HepG2 (cell line): ENCODE measurements at regions not wholly inside any gene's neighbourhood (a gene's known extent, or its start where the extent isn't known, plus 50 kb on each side); places are given as distances from the start of the nearest gene placed in this dataset.

Experiments used
- ATAC-seq: fragments of 200-7000 bp; cut with Tn5 transposase; 3 replicates; pipeline ENCODE4 v1.9.1; 2020; ENCODE audit warnings: mild to moderate bottlenecking, moderate library complexity
- BruUV-seq: library from RNA; stranded (reverse); fragments of 400-500 nt; replicated peaks from 2 replicates; lab custom pipeline; 2021; lab: Mats Ljungman, UMichigan
- CTCF ChIA-PET: fragments of 300-600 bp; formaldehyde crosslinking; extraction: SDS; loops from one replicate; lab custom pipeline; 2021; ENCODE audit warnings: low total read pairs, inconsistent platforms, low intra/inter-chr PET ratio; lab: Yijun Ruan, JAX
- POLR2A ChIA-PET: fragments of 350-600 bp; sonication (Branson Sonifier 250); formaldehyde crosslinking; loops from one replicate; lab custom pipeline; 2020; ENCODE audit warnings: antibody characterized with exemption, inconsistent platforms; lab: Yijun Ruan, JAX
- DNase-seq: peaks from one replicate; pipeline ENCODE4 v3.0.0-alpha.2; 2015; ENCODE audit warnings: low spot score
- FAIRE-seq: peaks from 3 replicates; lab custom pipeline; 2011; peaks lifted over from hg19 to GRCh38; lab: Jason Lieb, UNC
- H2AFZ ChIP-seq: one replicate; pipeline ENCODE4 v1.6.1; 2011; ENCODE audit warnings: low read length, inconsistent platforms
- H3K27ac ChIP-seq: fragments of 300-600 bp; 3 replicates; pipeline ENCODE4 v1.8.0; 2011; ENCODE audit warnings: mixed run types, mild to moderate bottlenecking, mixed read lengths, low read length, inconsistent platforms; ENCODE audit not compliant: insufficient read depth; ENCODE audit errors: extremely low read length
- H3K27me3 ChIP-seq, 2 experiments: fragments of 200-600 bp in 1 of 2; 2 replicates in 1 of 2; 3 replicates in 1 of 2; pipeline versions ENCODE4 v1.6.0 to v1.8.0; 2011; ENCODE audit warnings: low read length in 2 of 2, mild to moderate bottlenecking in 2 of 2, moderate library complexity in 2 of 2, inconsistent platforms in 1 of 2; ENCODE audit not compliant: insufficient read depth in 2 of 2, control insufficient read depth in 1 of 2
- H3K36me3 ChIP-seq, 2 experiments: fragments of 200-600 bp in 1 of 2; replicated peaks in 1 of 2; 2 replicates in 1 of 2; 3 replicates in 1 of 2; pipeline versions ENCODE4 v1.5.1 to v1.8.0; 2011; ENCODE audit warnings: low read length in 2 of 2, inconsistent platforms in 1 of 2; ENCODE audit not compliant: insufficient read depth in 2 of 2, control insufficient read depth in 1 of 2
- H3K4me1 ChIP-seq: 2 replicates; pipeline ENCODE4 v1.5.1; 2012; ENCODE audit warnings: low read length, inconsistent platforms; ENCODE audit not compliant: insufficient read depth
- H3K4me2 ChIP-seq: 2 replicates; pipeline ENCODE4 v1.6.0; 2011; ENCODE audit warnings: low read depth, low read length, inconsistent platforms
- H3K4me3 ChIP-seq, 3 experiments: fragments of 200-600 bp in 1 of 3; sonication (generic), shearing (Covaris generic) in 1 of 3; replicated peaks in 1 of 3; 2 replicates each; pipeline ENCODE4 v1.5.1; 2011 to 2016; ENCODE audit warnings: low read length in 3 of 3, inconsistent platforms in 2 of 3, low read depth in 2 of 3, mild to moderate bottlenecking in 2 of 3, control low read depth in 1 of 3, mixed read lengths in 1 of 3; ENCODE audit not compliant: insufficient read depth in 1 of 3
- H3K79me2 ChIP-seq: one replicate; pipeline ENCODE4 v1.6.1; 2011; ENCODE audit warnings: low read length, inconsistent platforms; ENCODE audit not compliant: insufficient read depth
- H3K9ac ChIP-seq: 2 replicates; pipeline ENCODE4 v1.6.0; 2011; ENCODE audit warnings: mild to moderate bottlenecking, low read depth, low read length, inconsistent platforms; ENCODE audit not compliant: insufficient read depth
- H3K9me3 ChIP-seq: 2 replicates; pipeline ENCODE4 v1.5.1; 2012; ENCODE audit warnings: mild to moderate bottlenecking, low read length
- H4K20me1 ChIP-seq: 2 replicates; pipeline ENCODE4 v1.6.0; 2011; ENCODE audit warnings: inconsistent platforms, mild to moderate bottlenecking, low read length, moderate library complexity; ENCODE audit not compliant: insufficient read depth
- ARID2 ChIP-seq: sonication (generic); formaldehyde crosslinking; IDR thresholded peaks from 2 replicates; pipeline ENCODE4 v1.8.1; 2022; ENCODE audit warnings: mild to moderate bottlenecking, missing genetic modification reagents, borderline replicate concordance
- FOXA3 ChIP-seq: IDR thresholded peaks from 2 replicates; pipeline ENCODE4 v1.6.1; 2016; ENCODE audit warnings: missing genetic modification reagents, missing compliant biosample characterization
- HCFC1 ChIP-seq: fragments of 150-350 bp; IDR thresholded peaks from 2 replicates; pipeline ENCODE4 v1.6.1; 2014; ENCODE audit warnings: low read depth, low read length
- HNRNPL ChIP-seq: fragments of 200-400 bp; formaldehyde crosslinking; IDR thresholded peaks from 2 replicates; pipeline ENCODE4 v1.6.1; 2017; ENCODE audit warnings: mild to moderate bottlenecking, low read depth, low read length
- LCORL ChIP-seq, 2 experiments: fragments of 450-650 bp in 1 of 2; sonication (generic) in 1 of 2; formaldehyde crosslinking in 1 of 2; IDR thresholded peaks; 2 replicates each; pipeline versions ENCODE4 v1.5.0 to v1.6.1; 2017 to 2020; ENCODE audit warnings: antibody characterized with exemption in 1 of 2, missing genetic modification reagents in 1 of 2
- MYNN ChIP-seq: sonication (generic); formaldehyde crosslinking; IDR thresholded peaks from 2 replicates; pipeline ENCODE4 v1.4.0; 2020; ENCODE audit warnings: mild to moderate bottlenecking, low read depth, missing genetic modification reagents
- RORA ChIP-seq: sonication (generic); formaldehyde crosslinking; IDR thresholded peaks from 2 replicates; pipeline ENCODE4 v1.5.0; 2020; ENCODE audit warnings: mild to moderate bottlenecking, missing genetic modification reagents, moderate library complexity
- SAP130 ChIP-seq: IDR thresholded peaks from 2 replicates; pipeline ENCODE4 v1.6.1; 2016; ENCODE audit warnings: low read depth
- SOX5 ChIP-seq: IDR thresholded peaks from 2 replicates; pipeline ENCODE4 v1.6.1; 2016; ENCODE audit warnings: borderline replicate concordance
- TBL1XR1 ChIP-seq: fragments of 150-350 bp; IDR thresholded peaks from 2 replicates; pipeline ENCODE4 v1.6.1; 2014; ENCODE audit warnings: borderline replicate concordance, low read length; ENCODE audit not compliant: partially characterized antibody
- TEAD2 ChIP-seq: sonication (generic); formaldehyde crosslinking; IDR thresholded peaks from 2 replicates; pipeline ENCODE4 v1.9.0; 2021; ENCODE audit warnings: missing genetic modification reagents
- YY1 ChIP-seq: IDR thresholded peaks from 2 replicates; pipeline ENCODE4 v1.6.1; 2011; ENCODE audit warnings: low read length, low read depth, moderate library complexity, mild to moderate bottlenecking; ENCODE audit not compliant: insufficient read depth, insufficient replicate concordance
- ZNF260 ChIP-seq: sonication (generic); formaldehyde crosslinking; IDR thresholded peaks from 2 replicates; pipeline ENCODE4 v1.4.0; 2020; ENCODE audit warnings: missing genetic modification reagents, low read depth, mild to moderate bottlenecking, borderline replicate concordance
- ZNF337 ChIP-seq: sonication (generic); formaldehyde crosslinking; IDR thresholded peaks from 2 replicates; pipeline ENCODE4 v1.5.1; 2020; ENCODE audit warnings: missing genetic modification reagents, low read depth, mild to moderate bottlenecking, borderline replicate concordance
- ZNF468 ChIP-seq: sonication (generic); formaldehyde crosslinking; IDR thresholded peaks from 2 replicates; pipeline ENCODE4 v1.8.0; 2022; ENCODE audit warnings: mild to moderate bottlenecking, moderate library complexity, missing genetic modification reagents
- ZNF7 ChIP-seq: IDR thresholded peaks from 2 replicates; pipeline ENCODE4 v1.6.1; 2016; ENCODE audit warnings: missing biosample characterization, missing genetic modification reagents
- ZNF781 ChIP-seq: sonication (generic); formaldehyde crosslinking; IDR thresholded peaks from 2 replicates; pipeline ENCODE4 v1.5.1; 2020; ENCODE audit warnings: borderline replicate concordance, mild to moderate bottlenecking, missing genetic modification reagents; ENCODE audit errors: not compliant biosample characterization
- WGBS: methylation state at CpG from one replicate; pipeline ENCODE4 v1.1.6; 2017; ENCODE audit warnings: low lambda C conversion rate; 5-methylcytosine and 5-hydroxymethylcytosine counted together
- in situ Hi-C: cut with HindIII; loops from 2 replicates; pipeline ENCODE4 v1.10.0; 2017; ENCODE audit warnings: low pct_unique_long_range_greater_than_20kb; ENCODE audit not compliant: extremely low pct_ligation_motif_present
- intact Hi-C: fragments of 100-400 bp; cut with micrococcal nuclease; formaldehyde crosslinking; loops from one replicate; pipeline ENCODE4 v1.10.0; 2022; ENCODE audit not compliant: unreplicated experiment
- TF ChIP-seq, protein P1 (sequence below): IDR thresholded peaks from 2 replicates; pipeline ENCODE4 v1.6.1; 2016
- TF ChIP-seq, protein P2 (sequence below): sonication (generic); formaldehyde crosslinking; IDR thresholded peaks from 2 replicates; pipeline ENCODE4 v1.8.0; 2022; ENCODE audit warnings: missing genetic modification reagents, low read depth, mild to moderate bottlenecking, borderline replicate concordance

DNA sequence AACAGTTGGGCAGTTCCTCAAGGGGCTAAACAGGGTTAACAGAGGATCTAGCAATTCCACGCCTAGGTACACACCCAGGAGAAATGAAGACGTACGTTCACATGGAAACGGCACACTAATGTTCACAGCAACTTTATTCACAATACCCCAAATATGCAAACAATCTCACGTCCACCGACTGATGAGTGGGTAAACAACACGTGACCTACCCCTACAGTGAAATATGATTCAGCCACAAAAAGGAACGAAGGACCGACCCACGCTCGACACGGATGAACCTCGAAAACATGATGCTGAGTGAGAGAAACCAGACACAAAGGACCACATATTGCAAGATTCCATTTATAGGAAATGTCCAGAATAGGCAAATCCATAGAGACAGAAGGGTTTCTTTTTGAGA, 112.7 kb downstream of the NCOR2 start:
- ChIA-PET POLR2A (no interaction called here), CTCF (no interaction called here)
- Histone ChIP-seq H3K27me3 (no peaks in the 10 kb centered on the region), H3K79me2 (no peaks in the 10 kb centered on the region), H3K4me2 (no peak overlapping the region), H2AFZ (no peak overlapping the region), H4K20me1 (0 out of 2 replicates have a peak, but pooled peaks cover 2% of the 10 kb centered on the region), H3K9me3 (no peaks in the 10 kb centered on the region), H3K27ac (no peak overlapping the region), H3K4me1 (no peaks in the 10 kb centered on the region), H3K36me3 (peaks cover 12 to 15% of the 10 kb centered on the region in 2 experiments; a peak in 3 of 5 replicates), H3K9ac (no peak overlapping the region), H3K4me3 (no peak overlapping the region)
- intact Hi-C loops = no loop called here
- DNase-seq = no peak
- no TSS peak for BruUV-seq
- in situ Hi-C loops = no loop called here
- WGBS = 96% methylated on average over 13 of the region's 13 CpGs
- TF ChIP-seq RORA (CRISPR knock-in tag) = no peak
- no peak for TF ChIP-seq SAP130 (CRISPR knock-in tag)
- TF ChIP-seq ZNF781 (CRISPR knock-in tag) = no peak
- TF ChIP-seq FOXA3 (CRISPR knock-in tag) = no peak
- no peak for TF ChIP-seq TBL1XR1
- TF ChIP-seq HNRNPL = no peak
- TF ChIP-seq SOX5 (CRISPR knock-in tag) = no peak
- no peak for TF ChIP-seq LCORL (IDR thresholded peaks at IDR 0.05)
- no peak for TF ChIP-seq LCORL (CRISPR knock-in tag; IDR thresholded peaks at IDR 0.05)
- TF ChIP-seq TEAD2 (CRISPR knock-in tag) = no peak
- no peak for TF ChIP-seq HCFC1
- no peak for TF ChIP-seq MYNN (CRISPR knock-in tag)
- TF ChIP-seq ZNF337 (CRISPR knock-in tag) = no peak
- TF ChIP-seq, protein P1, sequence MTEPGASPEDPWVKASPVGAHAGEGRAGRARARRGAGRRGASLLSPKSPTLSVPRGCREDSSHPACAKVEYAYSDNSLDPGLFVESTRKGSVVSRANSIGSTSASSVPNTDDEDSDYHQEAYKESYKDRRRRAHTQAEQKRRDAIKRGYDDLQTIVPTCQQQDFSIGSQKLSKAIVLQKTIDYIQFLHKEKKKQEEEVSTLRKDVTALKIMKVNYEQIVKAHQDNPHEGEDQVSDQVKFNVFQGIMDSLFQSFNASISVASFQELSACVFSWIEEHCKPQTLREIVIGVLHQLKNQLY (CRISPR knock-in tag) = no peak
- no peak for TF ChIP-seq ZNF7 (CRISPR knock-in tag)
- no peak for TF ChIP-seq YY1
- TF ChIP-seq, protein P2, sequence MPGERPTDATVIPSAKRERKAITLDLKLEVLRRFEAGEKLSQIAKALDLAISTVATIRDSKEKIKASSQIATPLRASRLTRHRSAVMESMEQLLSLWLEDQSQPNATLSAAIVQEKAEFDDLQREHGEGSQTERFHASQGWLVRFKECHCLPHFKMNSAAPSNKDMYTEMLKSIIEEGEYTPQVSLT (CRISPR knock-in tag) = no peak
- no peak for TF ChIP-seq ZNF468 (CRISPR knock-in tag)
- TF ChIP-seq ZNF260 (CRISPR knock-in tag) = no peak
- TF ChIP-seq ARID2 = no peak
- FAIRE-seq = no peak
- no peak for ATAC-seq
